HG03460 (cell line): ENCODE measurements at regions not wholly inside any gene's neighbourhood (a gene's known extent, or its start where the extent isn't known, plus 50 kb on each side); places are given as distances from the start of the nearest gene placed in this dataset.
A peak's percentile ranks its signal among the peaks of the same experiment; 100 is the strongest.
"Not testable (repeated sequence)": the region's sequence is repeated elsewhere in the genome, so short reads cannot be mapped to it uniquely, and the experiment has no call there.

ENCODE experiments used
- ATAC-seq: cut with Tn5 transposase; IDR thresholded peaks from one replicate; pipeline ENCODE4 v1.9.1; 2021; ENCODE audit not compliant: unreplicated experiment

GRCh38 chr9:129458663-129459546, 162.0 kb downstream of the C9orf50 start:
- no peak for ATAC-seq

GRCh38 chr9:129458155-129458661, 162.7 kb downstream of the C9orf50 start:
- peak; percentile 44 for ATAC-seq

- ATAC-seq: no peak
Measured at GRCh38 chr9:129457325-129457779, 163.5 kb downstream of the C9orf50 start.

GRCh38 chr9:129456549-129457324, 164.2 kb downstream of the C9orf50 start:
- ATAC-seq: no peak

- no peak for ATAC-seq
Measured at GRCh38 chr9:129455151-129455995, 165.5 kb downstream of the C9orf50 start.

GRCh38 chr9:129454467-129455067, 166.3 kb downstream of the C9orf50 start:
- ATAC-seq: no peak

GRCh38 chr9:129453734-129454133, 167.2 kb downstream of the C9orf50 start:
- ATAC-seq: no peak

- ATAC-seq: no peak
Measured at GRCh38 chr9:129451669-129452068, 169.2 kb downstream of the C9orf50 start.

GRCh38 chr9:129451089-129451656, 169.7 kb downstream of the C9orf50 start:
- no peak for ATAC-seq

GRCh38 chr9:129449066-129449465, 171.8 kb downstream of the C9orf50 start:
- no peak for ATAC-seq

GRCh38 chr9:129446828-129447550, 173.9 kb downstream of the C9orf50 start:
- ATAC-seq: no peak

GRCh38 chr9:129445794-129446306, 175.1 kb downstream of the C9orf50 start:
- no peak for ATAC-seq

- not testable (repeated sequence) for ATAC-seq
Measured at GRCh38 chr9:129443515-129444164, 177.3 kb downstream of the C9orf50 start.

- no peak for ATAC-seq
Measured at GRCh38 chr9:129442803-129443511, 177.9 kb downstream of the C9orf50 start.

- ATAC-seq: no peak
Measured at GRCh38 chr9:129441852-129442251, 179.0 kb downstream of the C9orf50 start.

GRCh38 chr9:129440435-129441186, 180.3 kb downstream of the C9orf50 start:
- ATAC-seq: no peak

GRCh38 chr9:129439242-129439641, 181.7 kb downstream of the C9orf50 start:
- no peak for ATAC-seq
